H1 (cell line): ENCODE measurements at regions not wholly inside any gene's neighbourhood (a gene's known extent, or its start where the extent isn't known, plus 50 kb on each side); places are given as distances from the start of the nearest gene placed in this dataset.

Source experiments
- CTCF ChIA-PET: fragments of 300-600 bp; sonication (Branson Sonifier 250); formaldehyde crosslinking; loops from one replicate; lab custom pipeline; 2021; ENCODE audit not compliant: partially characterized antibody; lab: Charles Lee
- POLR2A ChIA-PET: fragments of 300-600 bp; sonication (Branson Sonifier 250); formaldehyde crosslinking; loops from one replicate; lab custom pipeline; 2021; ENCODE audit warnings: inconsistent platforms; ENCODE audit not compliant: partially characterized antibody; lab: Charles Lee
- DNase-seq, 2 experiments: peaks; one replicate each; pipeline versions ENCODE4 v3.0.0 to v3.0.0-alpha.2; 2010 to 2022; ENCODE audit warnings: low spot score in 2 of 2, low read depth in 1 of 2, mixed read lengths in 1 of 2
- FAIRE-seq: peaks from 2 replicates; lab custom pipeline; 2011; peaks lifted over from hg19 to GRCh38; lab: Jason Lieb, UNC
- H2AFZ ChIP-seq: 2 replicates; pipeline ENCODE4 v1.8.1; 2012; ENCODE audit warnings: low read length, inconsistent platforms
- H2AK5ac ChIP-seq: 2 replicates; pipeline ENCODE4 v1.6.1; 2013; ENCODE audit warnings: low read depth, low read length
- H2BK120ac ChIP-seq: replicated peaks from 2 replicates; pipeline ENCODE3; 2013; ENCODE audit warnings: low read depth, low read length, inconsistent platforms
- H2BK12ac ChIP-seq: 2 replicates; pipeline ENCODE4 v1.6.1; 2013; ENCODE audit warnings: low read depth, low read length
- H2BK15ac ChIP-seq: 2 replicates; pipeline ENCODE4 v1.6.1; 2013; ENCODE audit warnings: low read length
- H2BK20ac ChIP-seq: 2 replicates; pipeline ENCODE4 v1.6.1; 2013; ENCODE audit warnings: low read length
- H2BK5ac ChIP-seq: 2 replicates; pipeline ENCODE4 v1.6.1; 2013; ENCODE audit warnings: low read depth, low read length
- H3K14ac ChIP-seq: 2 replicates; pipeline ENCODE4 v1.6.1; 2013; ENCODE audit warnings: inconsistent platforms; ENCODE audit not compliant: insufficient read length
- H3K18ac ChIP-seq: 2 replicates; pipeline ENCODE4 v1.6.1; 2013; ENCODE audit warnings: low read length; ENCODE audit errors: extremely low read depth
- H3K23ac ChIP-seq: 2 replicates; pipeline ENCODE4 v1.6.1; 2013; ENCODE audit warnings: inconsistent platforms; ENCODE audit not compliant: insufficient read length
- H3K23me2 ChIP-seq: 2 replicates; pipeline ENCODE4 v1.6.1; 2013; ENCODE audit warnings: low read depth, low read length
- H3K27ac ChIP-seq: 2 replicates; pipeline ENCODE4 v1.6.1; 2011; ENCODE audit warnings: low read depth, low read length, inconsistent platforms
- H3K27me3 ChIP-seq, 4 experiments: replicated peaks in 1 of 4; 1 replicate in 1 of 4; 2 replicates in 3 of 4; pipeline versions ENCODE4 v1.6.1 to v1.8.1; 2011 to 2013; ENCODE audit warnings: low read length in 3 of 4, mild to moderate bottlenecking in 3 of 4, inconsistent platforms in 2 of 4, mixed read lengths in 2 of 4, moderate library complexity in 1 of 4; ENCODE audit not compliant: control insufficient read depth in 3 of 4, insufficient read depth in 3 of 4; ENCODE audit errors: extremely low read depth in 1 of 4
- H3K36me3 ChIP-seq, 4 experiments: 2 replicates each; pipeline versions ENCODE4 v1.6.1 to v1.8.1; 2011 to 2013; ENCODE audit warnings: mild to moderate bottlenecking in 4 of 4, low read length in 3 of 4, moderate library complexity in 2 of 4, control low read depth in 1 of 4, inconsistent platforms in 1 of 4; ENCODE audit not compliant: insufficient read depth in 4 of 4, control insufficient read depth in 2 of 4
- H3K4ac ChIP-seq: replicated peaks from 2 replicates; pipeline ENCODE3; 2013; ENCODE audit warnings: low read length, low read depth, mixed read lengths, inconsistent platforms; ENCODE audit not compliant: insufficient read length
- H3K4me1 ChIP-seq, 4 experiments: replicated peaks in 1 of 4; 1 replicate in 1 of 4; 2 replicates in 3 of 4; pipeline versions ENCODE4 v1.6.1 to v1.8.1; 2011 to 2013; ENCODE audit warnings: low read length in 3 of 4, inconsistent platforms in 2 of 4, mixed read lengths in 1 of 4; ENCODE audit not compliant: insufficient read depth in 4 of 4, control insufficient read depth in 3 of 4
- H3K4me2 ChIP-seq, 2 experiments: 2 replicates each; pipeline versions ENCODE4 v1.6.1 to v1.8.1; 2011 to 2013; ENCODE audit warnings: low read depth in 2 of 2, low read length in 2 of 2, control low read depth in 1 of 2, inconsistent platforms in 1 of 2, mild to moderate bottlenecking in 1 of 2; ENCODE audit not compliant: insufficient read depth in 1 of 2
- H3K4me3 ChIP-seq, 4 experiments: fragments of 200-600, 300-600 bp in 1 of 4; sonication (generic), shearing (Covaris generic), sonication (Bioruptor Twin) in 1 of 4; 2 replicates each; pipeline versions ENCODE4 v1.5.1 to v1.8.1; 2011 to 2016; ENCODE audit warnings: low read length in 4 of 4, low read depth in 3 of 4, control low read depth in 2 of 4, inconsistent platforms in 2 of 4, mild to moderate bottlenecking in 2 of 4, mixed read lengths in 1 of 4, moderate library complexity in 1 of 4; ENCODE audit not compliant: insufficient read depth in 2 of 4; ENCODE audit errors: extremely low read depth in 1 of 4
- H3K56ac ChIP-seq: replicated peaks from 2 replicates; pipeline ENCODE3; 2013; ENCODE audit warnings: low read depth, mild to moderate bottlenecking, mixed read lengths, low read length, inconsistent platforms; ENCODE audit not compliant: insufficient read length
- H3K79me1 ChIP-seq: 2 replicates; pipeline ENCODE4 v1.6.1; 2013; ENCODE audit warnings: low read depth, low read length, control low read depth
- H3K79me2 ChIP-seq, 2 experiments: 2 replicates each; pipeline versions ENCODE4 v1.6.1 to v1.8.1; 2012 to 2013; ENCODE audit warnings: low read length in 2 of 2, mild to moderate bottlenecking in 2 of 2, inconsistent platforms in 1 of 2; ENCODE audit not compliant: insufficient read depth in 2 of 2, control insufficient read depth in 1 of 2
- H3K9ac ChIP-seq, 4 experiments: replicated peaks in 1 of 4; 1 replicate in 1 of 4; 2 replicates in 3 of 4; pipeline versions ENCODE4 v1.6.1 to v1.8.1; 2011 to 2013; ENCODE audit warnings: low read depth in 3 of 4, low read length in 3 of 4, control low read depth in 2 of 4, mild to moderate bottlenecking in 2 of 4, moderate library complexity in 2 of 4, inconsistent platforms in 1 of 4; ENCODE audit errors: extremely low read depth in 1 of 4
- H3K9me3 ChIP-seq, 2 experiments: 2 replicates each; pipeline versions ENCODE4 v1.6.1 to v1.8.1; 2012 to 2013; ENCODE audit warnings: mild to moderate bottlenecking in 2 of 2, moderate library complexity in 2 of 2, control low read depth in 1 of 2, inconsistent platforms in 1 of 2, low read depth in 1 of 2, low read length in 1 of 2, mixed read lengths in 1 of 2; ENCODE audit not compliant: insufficient read depth in 2 of 2
- H4K20me1 ChIP-seq, 2 experiments: replicated peaks in 1 of 2; 2 replicates each; pipeline versions ENCODE3 to v1.8.1; 2011 to 2013; ENCODE audit warnings: inconsistent platforms in 2 of 2, low read length in 2 of 2, mild to moderate bottlenecking in 1 of 2; ENCODE audit not compliant: insufficient read depth in 2 of 2, control insufficient read depth in 1 of 2
- H4K5ac ChIP-seq: 2 replicates; pipeline ENCODE4 v1.6.1; 2013; ENCODE audit warnings: low read length, low read depth, mixed read lengths, inconsistent platforms; ENCODE audit not compliant: insufficient read length
- H4K8ac ChIP-seq: 2 replicates; pipeline ENCODE4 v1.8.0; 2013; ENCODE audit warnings: mild to moderate bottlenecking, moderate library complexity, low read length, inconsistent platforms; ENCODE audit not compliant: insufficient read depth; ENCODE audit errors: extremely low read depth
- H4K91ac ChIP-seq: replicated peaks from 2 replicates; pipeline ENCODE3; 2013; ENCODE audit warnings: low read length, mixed read lengths, inconsistent platforms; ENCODE audit not compliant: insufficient read length
- ASH2L ChIP-seq: fragments of 200-600, 300-600 bp; sonication (generic); IDR thresholded peaks from one replicate; pipeline ENCODE4 v1.7.1; 2017; ENCODE audit warnings: low read length
- CBX8 ChIP-seq: fragments of 300-800, 300-1000 bp; sonication (generic); IDR thresholded peaks from 2 replicates; pipeline ENCODE4 v1.7.1; 2016; ENCODE audit warnings: low read depth, low read length, borderline replicate concordance
- CHD2 ChIP-seq: IDR thresholded peaks from 2 replicates; pipeline ENCODE4 v1.6.1; 2012; ENCODE audit warnings: low read length, improper control_type of control experiment
- EGR1 ChIP-seq: IDR thresholded peaks from 2 replicates; pipeline ENCODE4 v1.6.1; 2011; ENCODE audit warnings: low read depth, low read length, borderline replicate concordance
- FOSL1 ChIP-seq: IDR thresholded peaks from 2 replicates; pipeline ENCODE4 v1.6.1; 2011; ENCODE audit warnings: mild to moderate bottlenecking, low read depth, low read length, moderate library complexity; ENCODE audit not compliant: insufficient read depth
- JUN ChIP-seq: IDR thresholded peaks from 2 replicates; pipeline ENCODE4 v1.6.1; 2011; ENCODE audit warnings: low read depth, mild to moderate bottlenecking, improper control_type of control experiment, low read length
- MAFK ChIP-seq: IDR thresholded peaks from 2 replicates; pipeline ENCODE4 v1.6.1; 2012; ENCODE audit warnings: low read depth, mild to moderate bottlenecking, improper control_type of control experiment, low read length
- POU5F1 ChIP-seq: IDR thresholded peaks from 2 replicates; pipeline ENCODE4 v1.6.1; 2011; ENCODE audit warnings: low read depth, mild to moderate bottlenecking, low read length, moderate library complexity
- RXRA ChIP-seq: IDR thresholded peaks from 2 replicates; pipeline ENCODE4 v1.6.1; 2011; ENCODE audit warnings: low read depth, mild to moderate bottlenecking, low read length, moderate library complexity; ENCODE audit not compliant: insufficient read depth
- SP1 ChIP-seq: IDR thresholded peaks from 2 replicates; pipeline ENCODE4 v1.6.1; 2011; ENCODE audit warnings: low read depth, low read length
- SUZ12 ChIP-seq: fragments of 200-600 bp; sonication (generic); IDR thresholded peaks from 2 replicates; pipeline ENCODE4 v1.6.1; 2012; ENCODE audit warnings: mild to moderate bottlenecking, inconsistent platforms, low read length, moderate library complexity, mixed read lengths
- TCF12 ChIP-seq: IDR thresholded peaks from 2 replicates; pipeline ENCODE4 v1.6.1; 2011; ENCODE audit warnings: low read depth, mild to moderate bottlenecking, low read length
- YY1 ChIP-seq: IDR thresholded peaks from 2 replicates; pipeline ENCODE4 v1.6.1; 2011; ENCODE audit warnings: low read depth, mild to moderate bottlenecking, low read length
- WGBS, 2 experiments: shearing (Covaris generic) in 1 of 2; methylation state at CpG; one replicate each; pipeline versions ENCODE4 v1.1.6 to v1.1.7; 2013 to 2015; ENCODE audit warnings: low lambda C conversion rate in 2 of 2, mixed read lengths in 2 of 2, inconsistent platforms in 1 of 2, low coverage in 1 of 2, missing lambda C conversion rate in 1 of 2; ENCODE audit not compliant: insufficient replicate concordance in 2 of 2, insufficient coverage in 1 of 2, insufficient read length in 1 of 2; ENCODE audit errors: extremely low coverage in 1 of 2, missing lambda C conversion rate in 1 of 2; 5-methylcytosine and 5-hydroxymethylcytosine counted together
- TF ChIP-seq, protein P1 (sequence below): IDR thresholded peaks from 2 replicates; pipeline ENCODE4 v1.6.1; 2011; ENCODE audit warnings: low read depth, mild to moderate bottlenecking, low read length; ENCODE audit not compliant: insufficient read depth

- DNase-seq (no peak), FAIRE-seq (no peak)
- WGBS, 2 experiments: 85% methylated on average over 1 of the region's 1 CpG; no CpG with 5 or more reads in 1 of the 2 experiments
- Histone ChIP-seq H3K9ac (no peak overlapping the region), H2AFZ (no peak overlapping the region), H4K8ac (no peak overlapping the region), H3K4ac (no peak overlapping the region), H3K36me3 (no peaks in the 10 kb centered on the region), H3K4me3 (no peak overlapping the region), H4K5ac (no peak overlapping the region), H2AK5ac (no peak overlapping the region), H3K23ac (no peak overlapping the region), H2BK15ac (no peak overlapping the region), H2BK12ac (no peak overlapping the region), H2BK120ac (no peak overlapping the region), H3K56ac (no peak overlapping the region), H3K79me2 (no peaks in the 10 kb centered on the region), H3K18ac (no peak overlapping the region), H3K79me1 (no peaks in the 10 kb centered on the region), H2BK20ac (no peak overlapping the region), H2BK5ac (no peak overlapping the region), H3K23me2 (no peaks in the 10 kb centered on the region), H3K4me1 (peaks cover 0 to 5% (median 1%) of the 10 kb centered on the region in 4 experiments; a peak in 2 of 7 replicates), H4K91ac (no peak overlapping the region), H3K4me2 (no peak overlapping the region), H4K20me1 (no peaks in the 10 kb centered on the region), H3K9me3 (no peaks in the 10 kb centered on the region), H3K27ac (no peak overlapping the region), H3K27me3 (no peaks in the 10 kb centered on the region; a peak in 1 of 7 replicates), H3K14ac (no peak overlapping the region)
- CTCF ChIA-PET: interaction anchor here (1.2 kb wide), 1 partner anchor 90 kb away, joined by 3 read pairs; no protein-coding TSS in a partner anchor
- POLR2A ChIA-PET: no interaction called here
- TF ChIP-seq SUZ12 (no peak), TCF12 (no peak), POU5F1 (no peak), RXRA (no peak), FOSL1 (no peak), JUN (no peak), MAFK (no peak), SP1 (no peak), ASH2L (no peak), CHD2 (no peak), CBX8 (no peak), EGR1 (no peak), YY1 (no peak)
- TF ChIP-seq, protein P1, sequence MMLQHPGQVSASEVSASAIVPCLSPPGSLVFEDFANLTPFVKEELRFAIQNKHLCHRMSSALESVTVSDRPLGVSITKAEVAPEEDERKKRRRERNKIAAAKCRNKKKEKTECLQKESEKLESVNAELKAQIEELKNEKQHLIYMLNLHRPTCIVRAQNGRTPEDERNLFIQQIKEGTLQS: no peak
Measured at GRCh38 chr2:109998-110397, 63.7 kb upstream of the FAM110C start.
